CD14-positive monocyte (primary cell): ENCODE measurements at regions not wholly inside any gene's neighbourhood (a gene's known extent, or its start where the extent isn't known, plus 50 kb on each side); places are given as distances from the start of the nearest gene placed in this dataset.

Experiments used
- DNase-seq, 3 donors: peaks; one replicate each; pipeline ENCODE4 v3.0.0-alpha.2; 2011 to 2022
- H2AFZ ChIP-seq: 2 replicates; pipeline ENCODE4 v1.6.0; 2012; ENCODE audit warnings: mild to moderate bottlenecking, low read depth, low read length, inconsistent platforms; ENCODE audit not compliant: insufficient read depth, poor library complexity, severe bottlenecking
- H3K27ac ChIP-seq, 2 donors: 1 replicate in 1 of 2; 2 replicates in 1 of 2; pipeline ENCODE4 v1.5.1; 2012 to 2013; ENCODE audit warnings: low read length in 2 of 2, control low read depth in 1 of 2, inconsistent platforms in 1 of 2, low read depth in 1 of 2, mild to moderate bottlenecking in 1 of 2
- H3K27me3 ChIP-seq, 2 donors: one replicate each; pipeline versions ENCODE4 v1.6.0 to v1.6.1; 2011 to 2013; ENCODE audit warnings: low read length in 2 of 2; ENCODE audit not compliant: control insufficient read depth in 2 of 2, insufficient read depth in 2 of 2
- H3K36me3 ChIP-seq, 2 donors: replicated peaks in 1 of 2; 1 replicate in 1 of 2; 2 replicates in 1 of 2; pipeline versions ENCODE4 v1.5.1 to v1.6.1; 2012 to 2013; ENCODE audit warnings: low read length in 2 of 2, control low read depth in 1 of 2, inconsistent platforms in 1 of 2, mild to moderate bottlenecking in 1 of 2; ENCODE audit not compliant: insufficient read depth in 2 of 2, control insufficient read depth in 1 of 2
- H3K4me1 ChIP-seq, 2 donors: 1 replicate in 1 of 2; 2 replicates in 1 of 2; pipeline versions ENCODE4 v1.5.1 to v1.6.1; 2012 to 2013; ENCODE audit warnings: low read length in 2 of 2, control low read depth in 1 of 2, inconsistent platforms in 1 of 2, mild to moderate bottlenecking in 1 of 2, moderate library complexity in 1 of 2; ENCODE audit not compliant: insufficient read depth in 2 of 2, control insufficient read depth in 1 of 2
- H3K4me2 ChIP-seq: replicated peaks from 2 replicates; pipeline ENCODE3; 2012; ENCODE audit warnings: low read length, moderate library complexity, mild to moderate bottlenecking; ENCODE audit not compliant: poor library complexity, severe bottlenecking; ENCODE audit errors: extremely low read depth
- H3K4me3 ChIP-seq, 3 experiments: fragments of 200-600 bp in 1 of 3; sonication (generic) in 1 of 3; replicated peaks in 1 of 3; 1 replicate in 2 of 3; 2 replicates in 1 of 3; pipeline ENCODE4 v1.5.1; 2011 to 2013; ENCODE audit warnings: low read length in 3 of 3, mild to moderate bottlenecking in 3 of 3, control low read depth in 2 of 3, low read depth in 2 of 3, inconsistent platforms in 1 of 3, moderate library complexity in 1 of 3
- H3K79me2 ChIP-seq: 2 replicates; pipeline ENCODE4 v1.6.0; 2012; ENCODE audit warnings: mild to moderate bottlenecking, control low read depth, inconsistent platforms, low read length, moderate library complexity; ENCODE audit not compliant: insufficient read depth
- H3K9ac ChIP-seq: 2 replicates; pipeline ENCODE4 v1.6.0; 2017; ENCODE audit warnings: low read length, mild to moderate bottlenecking; ENCODE audit not compliant: insufficient read depth, poor library complexity, severe bottlenecking
- H3K9me3 ChIP-seq, 2 donors: replicated peaks in 1 of 2; 1 replicate in 1 of 2; 2 replicates in 1 of 2; pipeline versions ENCODE4 v1.5.1 to v1.6.1; 2012 to 2013; ENCODE audit warnings: low read length in 2 of 2, control low read depth in 1 of 2; ENCODE audit not compliant: control insufficient read depth in 1 of 2, insufficient read depth in 1 of 2
- H4K20me1 ChIP-seq: 2 replicates; pipeline ENCODE4 v1.6.0; 2012; ENCODE audit warnings: mild to moderate bottlenecking, low read length, control low read depth, moderate library complexity; ENCODE audit not compliant: insufficient read depth
- H3K27ac Mint-ChIP-seq, 7 donors: one replicate each; pipeline ENCODE4 v1.8.0; 2020; ENCODE audit warnings: mild to moderate bottlenecking in 7 of 7, mixed read lengths in 7 of 7, moderate library complexity in 6 of 7, inconsistent platforms in 2 of 7
- H3K27me3 Mint-ChIP-seq, 3 donors: one replicate each; pipeline ENCODE4 v1.8.0; 2021 to 2022; ENCODE audit warnings: low read depth in 3 of 3, mild to moderate bottlenecking in 3 of 3, mixed read lengths in 3 of 3, moderate library complexity in 3 of 3, inconsistent platforms in 1 of 3
- H3K36me3 Mint-ChIP-seq, 2 donors: one replicate each; pipeline ENCODE4 v1.8.0; 2020; ENCODE audit warnings: mixed read lengths in 2 of 2, inconsistent platforms in 1 of 2, mild to moderate bottlenecking in 1 of 2
- H3K4me1 Mint-ChIP-seq: one replicate; pipeline ENCODE4 v1.8.0; 2020; ENCODE audit warnings: mild to moderate bottlenecking, mixed read lengths
- H3K4me3 Mint-ChIP-seq, 2 donors: one replicate each; pipeline ENCODE4 v1.8.0; 2020; ENCODE audit warnings: mild to moderate bottlenecking in 2 of 2, mixed read lengths in 2 of 2, moderate library complexity in 1 of 2
- H3K9me3 Mint-ChIP-seq, 7 donors: one replicate each; pipeline ENCODE4 v1.8.0; 2020 to 2022; ENCODE audit warnings: mixed read lengths in 7 of 7, mild to moderate bottlenecking in 6 of 7, moderate library complexity in 6 of 7, inconsistent platforms in 2 of 7
- CTCF ChIP-seq: fragments of 200-600 bp; IDR thresholded peaks from one replicate; pipeline ENCODE4 v1.8.0; 2022; ENCODE audit warnings: antibody characterized with exemption, mild to moderate bottlenecking
- WGBS: methylation state at CpG from one replicate; pipeline ENCODE4 v1.1.5; 2013; ENCODE audit warnings: missing lambda C conversion rate; ENCODE audit not compliant: insufficient coverage; 5-methylcytosine and 5-hydroxymethylcytosine counted together
- intact Hi-C, 2 donors: fragments of 100-400 bp; cut with micrococcal nuclease; formaldehyde crosslinking; loops; one replicate each; pipeline versions ENCODE4 v1.15.0 to v1.15.1; 2023

GRCh38 chr12:76143343-76144244, 59.1 kb upstream of the NAP1L1 start:
- Histone ChIP-seq H3K9ac (no peak overlapping the region), H2AFZ (peak overlapping the region; percentile 30), H3K4me3 (no peak overlapping the region), H3K4me1 (peaks cover 0 to 5% of the 10 kb centered on the region in 2 donors), H4K20me1 (no peaks in the 10 kb centered on the region), H3K36me3 (no peaks in the 10 kb centered on the region), H3K27ac (no peak overlapping the region), H3K4me2 (no peak overlapping the region), H3K79me2 (no peaks in the 10 kb centered on the region), H3K9me3 (no peaks in the 10 kb centered on the region), H3K27me3 (no peaks in the 10 kb centered on the region)
- H3K9me3 Mint-ChIP-seq, result peaks cover 0 to 2% (median under 1%) of the 10 kb centered on the region in 7 donors
- TF ChIP-seq CTCF, result no peak
- WGBS, result 0% methylated on average over 1 of the region's 6 CpGs
- peaks cover 10% of the 10 kb centered on the region for H3K4me1 Mint-ChIP-seq
- peaks cover 0 to 3% (median 2%) of the 10 kb centered on the region in 3 donors for H3K27me3 Mint-ChIP-seq
- no peak for DNase-seq
- peak overlapping the region in 1 of 7 donors; percentile 46 for H3K27ac Mint-ChIP-seq
- intact Hi-C loops, result no loop called here
- no peaks in the 10 kb centered on the region for H3K36me3 Mint-ChIP-seq
- no peak overlapping the region for H3K4me3 Mint-ChIP-seq

GRCh38 chr12:76142305-76142704, 57.8 kb upstream of the NAP1L1 start:
- no peak overlapping the region for H3K27ac Mint-ChIP-seq
- no peaks in the 10 kb centered on the region for H3K36me3 Mint-ChIP-seq
- intact Hi-C loops, result no loop called here
- H3K27me3 ChIP-seq, result no peaks in the 10 kb centered on the region
- H3K4me3 Mint-ChIP-seq, result no peak overlapping the region
- no peak for DNase-seq
- H3K79me2 ChIP-seq, result no peaks in the 10 kb centered on the region
- no peaks in the 10 kb centered on the region for H3K36me3 ChIP-seq
- TF ChIP-seq CTCF, result no peak
- peaks cover 0 to 7% (median 2%) of the 10 kb centered on the region in 7 donors for H3K9me3 Mint-ChIP-seq
- H3K9ac ChIP-seq, result no peak overlapping the region
- H4K20me1 ChIP-seq, result no peaks in the 10 kb centered on the region
- peaks cover 10% of the 10 kb centered on the region for H3K4me1 Mint-ChIP-seq
- no peak overlapping the region for H3K4me3 ChIP-seq
- H3K4me1 ChIP-seq, result peaks cover 0 to 5% of the 10 kb centered on the region in 2 donors
- no peak overlapping the region for H3K4me2 ChIP-seq
- no CpG with 5 or more reads among the region's 3 CpGs for WGBS
- no peak overlapping the region for H3K27ac ChIP-seq
- H3K27me3 Mint-ChIP-seq, result peaks cover 0 to 3% (median under 1%) of the 10 kb centered on the region in 3 donors
- H3K9me3 ChIP-seq, result no peaks in the 10 kb centered on the region
- H2AFZ ChIP-seq, result no peak overlapping the region
